GM23338 (cell line): ENCODE measurements at regions not wholly inside any gene's neighbourhood (a gene's known extent, or its start where the extent isn't known, plus 50 kb on each side); places are given as distances from the start of the nearest gene placed in this dataset.

ENCODE experiments used
- ATAC-seq: fragments of 200-7000 bp; cut with Tn5 transposase; 3 replicates; pipeline ENCODE4 v1.9.1; 2020
- DNase-seq: peaks from one replicate; pipeline ENCODE4 v3.0.0-alpha.2; 2015; ENCODE audit warnings: low spot score
- H2AFZ ChIP-seq: fragments of 200-600 bp; sonication (generic); 2 replicates; pipeline ENCODE4 v1.8.0; 2016; ENCODE audit warnings: antibody characterized with exemption, mild to moderate bottlenecking, moderate library complexity
- H3F3A ChIP-seq: fragments of 200-600 bp; sonication (generic); replicated peaks from 2 replicates; pipeline ENCODE4 v1.8.0; 2017; ENCODE audit warnings: antibody characterized with exemption, mixed run types, low read depth
- H3K27ac ChIP-seq: fragments of 200-600 bp; sonication (generic); 2 replicates; pipeline ENCODE4 v1.6.1; 2016; ENCODE audit warnings: low read depth
- H3K27me3 ChIP-seq: fragments of 200-600 bp; sonication (generic); 2 replicates; pipeline ENCODE4 v1.8.0; 2016; ENCODE audit warnings: mild to moderate bottlenecking, mixed run types, moderate library complexity; ENCODE audit not compliant: insufficient read depth
- H3K36me3 ChIP-seq: fragments of 200-600 bp; sonication (generic); 2 replicates; pipeline ENCODE4 v1.8.0; 2016; ENCODE audit warnings: mild to moderate bottlenecking; ENCODE audit not compliant: insufficient read depth
- H3K4me1 ChIP-seq: fragments of 200-600 bp; sonication (generic); 2 replicates; pipeline ENCODE4 v1.8.0; 2016; ENCODE audit warnings: mild to moderate bottlenecking, moderate library complexity; ENCODE audit not compliant: insufficient read depth
- H3K4me2 ChIP-seq: fragments of 200-600 bp; sonication (generic); 2 replicates; pipeline ENCODE4 v1.7.1; 2017; ENCODE audit warnings: mixed run types
- H3K4me3 ChIP-seq: fragments of 200-600 bp; sonication (generic); 2 replicates; pipeline ENCODE4 v1.6.1; 2016; ENCODE audit warnings: mixed run types
- H3K79me2 ChIP-seq: fragments of 200-600 bp; sonication (generic); replicated peaks from 2 replicates; pipeline ENCODE4 v1.8.0; 2017; ENCODE audit warnings: mild to moderate bottlenecking; ENCODE audit not compliant: insufficient read depth
- H3K9me2 ChIP-seq: fragments of 200-600 bp; sonication (generic); 2 replicates; pipeline ENCODE4 v1.8.0; 2017; ENCODE audit not compliant: insufficient read depth
- H4K20me1 ChIP-seq: fragments of 200-600 bp; sonication (generic); replicated peaks from 2 replicates; pipeline ENCODE4 v1.8.0; 2017; ENCODE audit warnings: mild to moderate bottlenecking; ENCODE audit not compliant: insufficient read depth
- H3K27ac Mint-ChIP-seq: 2 replicates; pipeline ENCODE4 v1.8.0; 2020; ENCODE audit warnings: inconsistent platforms, mild to moderate bottlenecking, moderate library complexity, mixed read lengths
- H3K27me3 Mint-ChIP-seq: 3 replicates; pipeline ENCODE4 v1.8.0; 2022; ENCODE audit warnings: low read depth, mild to moderate bottlenecking, moderate library complexity, mixed read lengths, inconsistent platforms; ENCODE audit not compliant: insufficient read depth, poor library complexity
- H3K36me3 Mint-ChIP-seq: 3 replicates; pipeline ENCODE4 v1.8.0; 2021; ENCODE audit warnings: low read depth, mild to moderate bottlenecking, inconsistent platforms, moderate library complexity, mixed read lengths
- H3K4me1 Mint-ChIP-seq: 3 replicates; pipeline ENCODE4 v1.8.0; 2020; ENCODE audit warnings: mild to moderate bottlenecking, inconsistent platforms, mixed read lengths
- H3K4me3 Mint-ChIP-seq: 3 replicates; pipeline ENCODE4 v1.8.0; 2021; ENCODE audit warnings: moderate library complexity, mild to moderate bottlenecking, inconsistent platforms, mixed read lengths
- H3K9me3 Mint-ChIP-seq: 3 replicates; pipeline ENCODE4 v1.8.0; 2020; ENCODE audit warnings: moderate library complexity, mild to moderate bottlenecking, inconsistent platforms, mixed read lengths
- EZH2 ChIP-seq: fragments of 200-600 bp; sonication (generic); IDR thresholded peaks from one replicate; pipeline ENCODE4 v1.8.0; 2017; ENCODE audit warnings: antibody characterized with exemption, mild to moderate bottlenecking, low read depth; ENCODE audit not compliant: unreplicated experiment
- EZH2phosphoT487 ChIP-seq: fragments of 200-600 bp; sonication (generic); IDR thresholded peaks from one replicate; pipeline ENCODE4 v1.8.1; 2018; ENCODE audit warnings: antibody characterized with exemption; ENCODE audit not compliant: unreplicated experiment
- JUNB ChIP-seq: IDR thresholded peaks from one replicate; pipeline ENCODE4 v1.6.1; 2016; ENCODE audit warnings: antibody characterized with exemption; ENCODE audit not compliant: unreplicated experiment
- NANOG ChIP-seq: IDR thresholded peaks from 2 replicates; pipeline ENCODE4 v1.6.1; 2016; ENCODE audit warnings: antibody characterized with exemption, borderline replicate concordance
- POLR2AphosphoS5 ChIP-seq: IDR thresholded peaks from 2 replicates; pipeline ENCODE4 v1.6.1; 2016; ENCODE audit warnings: antibody characterized with exemption, low read depth
- STAT1 ChIP-seq: IDR thresholded peaks from one replicate; pipeline ENCODE4 v1.6.1; 2016; ENCODE audit warnings: antibody characterized with exemption; ENCODE audit not compliant: unreplicated experiment
- ZNF114 ChIP-seq: fragments of 250-450 bp; sonication (Bioruptor Pico); IDR thresholded peaks from 2 replicates; pipeline ENCODE4 v1.5.0; 2020; ENCODE audit warnings: mild to moderate bottlenecking, moderate library complexity
- ZNF331 ChIP-seq: fragments of 250-450 bp; sonication (Bioruptor Pico); IDR thresholded peaks from 2 replicates; pipeline ENCODE4 v1.5.0; 2020; ENCODE audit warnings: low read depth, mild to moderate bottlenecking, moderate library complexity
- TF ChIP-seq, protein P1 (sequence below), 2 experiments: fragments of 200-600 bp in 1 of 2; sonication (generic) in 1 of 2; conservative IDR thresholded peaks; 2 replicates each; pipeline versions ENCODE4 v1.5.1 to v1.6.1; 2016 to 2017; ENCODE audit warnings: antibody characterized with exemption in 2 of 2, low read depth in 2 of 2, mild to moderate bottlenecking in 2 of 2, moderate library complexity in 1 of 2
- TF ChIP-seq, protein P2 (sequence below): fragments of 250-450 bp; sonication (Bioruptor Pico); IDR thresholded peaks from 2 replicates; pipeline ENCODE4 v1.5.0; 2020; ENCODE audit warnings: mild to moderate bottlenecking, moderate library complexity
- TF ChIP-seq, protein P3 (sequence below): IDR thresholded peaks from one replicate; pipeline ENCODE4 v1.6.1; 2018; ENCODE audit warnings: antibody characterized with exemption; ENCODE audit not compliant: unreplicated experiment
- TF ChIP-seq, protein P4 (sequence below): IDR thresholded peaks from 2 replicates; pipeline ENCODE4 v1.6.1; 2016; ENCODE audit warnings: antibody characterized with exemption

DNA sequence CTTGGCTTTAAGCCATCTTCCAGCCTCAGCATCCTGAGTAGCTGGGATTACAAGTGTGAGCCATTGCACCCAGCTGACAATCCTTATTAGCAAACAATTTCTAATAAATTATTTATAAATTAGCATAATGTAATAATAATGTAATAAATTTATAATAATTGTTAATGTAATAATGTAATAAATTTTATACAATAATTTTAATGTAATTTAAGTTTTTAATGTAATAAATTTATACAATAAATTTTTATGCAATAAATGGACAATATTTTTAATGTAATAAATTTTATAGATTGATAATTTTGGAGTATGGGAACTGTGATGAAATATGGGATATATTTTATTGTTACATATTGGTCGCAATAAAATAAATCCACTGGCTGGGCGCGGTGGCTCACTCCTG, 1457.5 kb downstream of the KCNT2 start:
- Histone ChIP-seq H3K4me3 (no peak overlapping the region), H3K79me2 (no peaks in the 10 kb centered on the region), H3K9me2 (no peaks in the 10 kb centered on the region), H3K27ac (no peak overlapping the region), H3K27me3 (no peaks in the 10 kb centered on the region), H3F3A (no peaks in the 10 kb centered on the region), H3K4me1 (no peaks in the 10 kb centered on the region), H3K36me3 (no peaks in the 10 kb centered on the region), H2AFZ (no peak overlapping the region), H3K4me2 (no peak overlapping the region), H4K20me1 (no peaks in the 10 kb centered on the region)
- no peak overlapping the region for H3K27ac Mint-ChIP-seq
- TF ChIP-seq JUNB (no peak), EZH2phosphoT487 (no peak), NANOG (no peak), STAT1 (no peak), ZNF114 (CRISPR knock-in tag) (no peak), EZH2 (no peak), ZNF331 (CRISPR knock-in tag) (no peak), POLR2AphosphoS5 (no peak)
- TF ChIP-seq, protein P1, sequence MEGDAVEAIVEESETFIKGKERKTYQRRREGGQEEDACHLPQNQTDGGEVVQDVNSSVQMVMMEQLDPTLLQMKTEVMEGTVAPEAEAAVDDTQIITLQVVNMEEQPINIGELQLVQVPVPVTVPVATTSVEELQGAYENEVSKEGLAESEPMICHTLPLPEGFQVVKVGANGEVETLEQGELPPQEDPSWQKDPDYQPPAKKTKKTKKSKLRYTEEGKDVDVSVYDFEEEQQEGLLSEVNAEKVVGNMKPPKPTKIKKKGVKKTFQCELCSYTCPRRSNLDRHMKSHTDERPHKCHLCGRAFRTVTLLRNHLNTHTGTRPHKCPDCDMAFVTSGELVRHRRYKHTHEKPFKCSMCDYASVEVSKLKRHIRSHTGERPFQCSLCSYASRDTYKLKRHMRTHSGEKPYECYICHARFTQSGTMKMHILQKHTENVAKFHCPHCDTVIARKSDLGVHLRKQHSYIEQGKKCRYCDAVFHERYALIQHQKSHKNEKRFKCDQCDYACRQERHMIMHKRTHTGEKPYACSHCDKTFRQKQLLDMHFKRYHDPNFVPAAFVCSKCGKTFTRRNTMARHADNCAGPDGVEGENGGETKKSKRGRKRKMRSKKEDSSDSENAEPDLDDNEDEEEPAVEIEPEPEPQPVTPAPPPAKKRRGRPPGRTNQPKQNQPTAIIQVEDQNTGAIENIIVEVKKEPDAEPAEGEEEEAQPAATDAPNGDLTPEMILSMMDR (conservative IDR thresholded peaks at IDR 0.05; ENCODE audit: low read depth in 2 of 2) = no peak
- TF ChIP-seq, protein P2, sequence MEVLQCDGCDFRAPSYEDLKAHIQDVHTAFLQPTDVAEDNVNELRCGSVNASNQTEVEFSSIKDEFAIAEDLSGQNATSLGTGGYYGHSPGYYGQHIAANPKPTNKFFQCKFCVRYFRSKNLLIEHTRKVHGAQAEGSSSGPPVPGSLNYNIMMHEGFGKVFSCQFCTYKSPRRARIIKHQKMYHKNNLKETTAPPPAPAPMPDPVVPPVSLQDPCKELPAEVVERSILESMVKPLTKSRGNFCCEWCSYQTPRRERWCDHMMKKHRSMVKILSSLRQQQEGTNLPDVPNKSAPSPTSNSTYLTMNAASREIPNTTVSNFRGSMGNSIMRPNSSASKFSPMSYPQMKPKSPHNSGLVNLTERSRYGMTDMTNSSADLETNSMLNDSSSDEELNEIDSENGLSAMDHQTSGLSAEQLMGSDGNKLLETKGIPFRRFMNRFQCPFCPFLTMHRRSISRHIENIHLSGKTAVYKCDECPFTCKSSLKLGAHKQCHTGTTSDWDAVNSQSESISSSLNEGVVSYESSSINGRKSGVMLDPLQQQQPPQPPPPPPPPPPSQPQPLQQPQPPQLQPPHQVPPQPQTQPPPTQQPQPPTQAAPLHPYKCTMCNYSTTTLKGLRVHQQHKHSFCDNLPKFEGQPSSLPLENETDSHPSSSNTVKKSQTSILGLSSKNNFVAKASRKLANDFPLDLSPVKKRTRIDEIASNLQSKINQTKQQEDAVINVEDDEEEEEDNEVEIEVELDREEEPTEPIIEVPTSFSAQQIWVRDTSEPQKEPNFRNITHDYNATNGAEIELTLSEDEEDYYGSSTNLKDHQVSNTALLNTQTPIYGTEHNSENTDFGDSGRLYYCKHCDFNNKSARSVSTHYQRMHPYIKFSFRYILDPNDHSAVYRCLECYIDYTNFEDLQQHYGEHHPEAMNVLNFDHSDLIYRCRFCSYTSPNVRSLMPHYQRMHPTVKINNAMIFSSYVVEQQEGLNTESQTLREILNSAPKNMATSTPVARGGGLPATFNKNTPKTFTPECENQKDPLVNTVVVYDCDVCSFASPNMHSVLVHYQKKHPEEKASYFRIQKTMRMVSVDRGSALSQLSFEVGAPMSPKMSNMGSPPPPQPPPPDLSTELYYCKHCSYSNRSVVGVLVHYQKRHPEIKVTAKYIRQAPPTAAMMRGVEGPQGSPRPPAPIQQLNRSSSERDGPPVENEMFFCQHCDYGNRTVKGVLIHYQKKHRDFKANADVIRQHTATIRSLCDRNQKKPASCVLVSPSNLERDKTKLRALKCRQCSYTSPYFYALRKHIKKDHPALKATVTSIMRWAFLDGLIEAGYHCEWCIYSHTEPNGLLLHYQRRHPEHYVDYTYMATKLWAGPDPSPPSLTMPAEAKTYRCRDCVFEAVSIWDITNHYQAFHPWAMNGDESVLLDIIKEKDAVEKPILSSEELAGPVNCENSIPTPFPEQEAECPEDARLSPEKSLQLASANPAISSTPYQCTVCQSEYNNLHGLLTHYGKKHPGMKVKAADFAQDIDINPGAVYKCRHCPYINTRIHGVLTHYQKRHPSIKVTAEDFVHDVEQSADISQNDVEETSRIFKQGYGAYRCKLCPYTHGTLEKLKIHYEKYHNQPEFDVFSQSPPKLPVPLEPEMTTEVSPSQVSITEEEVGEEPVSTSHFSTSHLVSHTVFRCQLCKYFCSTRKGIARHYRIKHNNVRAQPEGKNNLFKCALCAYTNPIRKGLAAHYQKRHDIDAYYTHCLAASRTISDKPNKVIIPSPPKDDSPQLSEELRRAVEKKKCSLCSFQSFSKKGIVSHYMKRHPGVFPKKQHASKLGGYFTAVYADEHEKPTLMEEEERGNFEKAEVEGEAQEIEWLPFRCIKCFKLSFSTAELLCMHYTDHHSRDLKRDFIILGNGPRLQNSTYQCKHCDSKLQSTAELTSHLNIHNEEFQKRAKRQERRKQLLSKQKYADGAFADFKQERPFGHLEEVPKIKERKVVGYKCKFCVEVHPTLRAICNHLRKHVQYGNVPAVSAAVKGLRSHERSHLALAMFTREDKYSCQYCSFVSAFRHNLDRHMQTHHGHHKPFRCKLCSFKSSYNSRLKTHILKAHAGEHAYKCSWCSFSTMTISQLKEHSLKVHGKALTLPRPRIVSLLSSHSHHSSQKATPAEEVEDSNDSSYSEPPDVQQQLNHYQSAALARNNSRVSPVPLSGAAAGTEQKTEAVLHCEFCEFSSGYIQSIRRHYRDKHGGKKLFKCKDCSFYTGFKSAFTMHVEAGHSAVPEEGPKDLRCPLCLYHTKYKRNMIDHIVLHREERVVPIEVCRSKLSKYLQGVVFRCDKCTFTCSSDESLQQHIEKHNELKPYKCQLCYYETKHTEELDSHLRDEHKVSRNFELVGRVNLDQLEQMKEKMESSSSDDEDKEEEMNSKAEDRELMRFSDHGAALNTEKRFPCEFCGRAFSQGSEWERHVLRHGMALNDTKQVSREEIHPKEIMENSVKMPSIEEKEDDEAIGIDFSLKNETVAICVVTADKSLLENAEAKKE (CRISPR knock-in tag) = no peak
- TF ChIP-seq, protein P3, sequence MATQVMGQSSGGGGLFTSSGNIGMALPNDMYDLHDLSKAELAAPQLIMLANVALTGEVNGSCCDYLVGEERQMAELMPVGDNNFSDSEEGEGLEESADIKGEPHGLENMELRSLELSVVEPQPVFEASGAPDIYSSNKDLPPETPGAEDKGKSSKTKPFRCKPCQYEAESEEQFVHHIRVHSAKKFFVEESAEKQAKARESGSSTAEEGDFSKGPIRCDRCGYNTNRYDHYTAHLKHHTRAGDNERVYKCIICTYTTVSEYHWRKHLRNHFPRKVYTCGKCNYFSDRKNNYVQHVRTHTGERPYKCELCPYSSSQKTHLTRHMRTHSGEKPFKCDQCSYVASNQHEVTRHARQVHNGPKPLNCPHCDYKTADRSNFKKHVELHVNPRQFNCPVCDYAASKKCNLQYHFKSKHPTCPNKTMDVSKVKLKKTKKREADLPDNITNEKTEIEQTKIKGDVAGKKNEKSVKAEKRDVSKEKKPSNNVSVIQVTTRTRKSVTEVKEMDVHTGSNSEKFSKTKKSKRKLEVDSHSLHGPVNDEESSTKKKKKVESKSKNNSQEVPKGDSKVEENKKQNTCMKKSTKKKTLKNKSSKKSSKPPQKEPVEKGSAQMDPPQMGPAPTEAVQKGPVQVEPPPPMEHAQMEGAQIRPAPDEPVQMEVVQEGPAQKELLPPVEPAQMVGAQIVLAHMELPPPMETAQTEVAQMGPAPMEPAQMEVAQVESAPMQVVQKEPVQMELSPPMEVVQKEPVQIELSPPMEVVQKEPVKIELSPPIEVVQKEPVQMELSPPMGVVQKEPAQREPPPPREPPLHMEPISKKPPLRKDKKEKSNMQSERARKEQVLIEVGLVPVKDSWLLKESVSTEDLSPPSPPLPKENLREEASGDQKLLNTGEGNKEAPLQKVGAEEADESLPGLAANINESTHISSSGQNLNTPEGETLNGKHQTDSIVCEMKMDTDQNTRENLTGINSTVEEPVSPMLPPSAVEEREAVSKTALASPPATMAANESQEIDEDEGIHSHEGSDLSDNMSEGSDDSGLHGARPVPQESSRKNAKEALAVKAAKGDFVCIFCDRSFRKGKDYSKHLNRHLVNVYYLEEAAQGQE = no peak
- TF ChIP-seq, protein P4, sequence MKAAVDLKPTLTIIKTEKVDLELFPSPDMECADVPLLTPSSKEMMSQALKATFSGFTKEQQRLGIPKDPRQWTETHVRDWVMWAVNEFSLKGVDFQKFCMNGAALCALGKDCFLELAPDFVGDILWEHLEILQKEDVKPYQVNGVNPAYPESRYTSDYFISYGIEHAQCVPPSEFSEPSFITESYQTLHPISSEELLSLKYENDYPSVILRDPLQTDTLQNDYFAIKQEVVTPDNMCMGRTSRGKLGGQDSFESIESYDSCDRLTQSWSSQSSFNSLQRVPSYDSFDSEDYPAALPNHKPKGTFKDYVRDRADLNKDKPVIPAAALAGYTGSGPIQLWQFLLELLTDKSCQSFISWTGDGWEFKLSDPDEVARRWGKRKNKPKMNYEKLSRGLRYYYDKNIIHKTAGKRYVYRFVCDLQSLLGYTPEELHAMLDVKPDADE = no peak
- no peak for DNase-seq
- ATAC-seq = no peak
- no peaks in the 10 kb centered on the region for H3K9me3 Mint-ChIP-seq
- H3K27me3 Mint-ChIP-seq = no peaks in the 10 kb centered on the region
- H3K4me3 Mint-ChIP-seq = no peak overlapping the region
- H3K4me1 Mint-ChIP-seq = no peaks in the 10 kb centered on the region
- no peaks in the 10 kb centered on the region for H3K36me3 Mint-ChIP-seq
